EH (cell line): ENCODE measurements at regions not wholly inside any gene's neighbourhood (a gene's known extent, or its start where the extent isn't known, plus 50 kb on each side); places are given as distances from the start of the nearest gene placed in this dataset.
"Not testable (repeated sequence)": the region's sequence is repeated elsewhere in the genome, so short reads cannot be mapped to it uniquely, and the experiment has no call there.

Experiments used
- DNase-seq: peaks from one replicate; pipeline ENCODE4 v3.0.0-alpha.2; 2015; ENCODE audit warnings: low read depth

DNA sequence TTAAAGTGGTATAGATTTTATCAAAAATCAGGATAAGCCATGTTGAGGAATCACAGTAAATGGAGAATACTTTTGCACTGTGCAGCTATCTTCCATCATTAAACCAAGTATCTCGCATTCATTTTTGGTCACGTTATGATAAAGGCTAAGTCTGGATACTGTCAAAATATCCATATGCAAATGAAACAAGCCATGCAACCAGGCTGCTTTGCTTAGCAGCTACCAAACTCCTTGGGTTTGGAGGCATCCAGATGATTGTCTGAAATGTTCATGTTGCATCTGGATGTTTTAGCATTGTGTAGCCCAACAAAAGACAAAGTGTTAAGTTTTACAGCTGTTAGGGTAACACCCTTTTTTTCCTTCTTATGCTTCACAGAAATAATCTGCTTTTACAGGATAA is 322.9 kb upstream of the MDFIC2 start:
- no peak for DNase-seq

DNA sequence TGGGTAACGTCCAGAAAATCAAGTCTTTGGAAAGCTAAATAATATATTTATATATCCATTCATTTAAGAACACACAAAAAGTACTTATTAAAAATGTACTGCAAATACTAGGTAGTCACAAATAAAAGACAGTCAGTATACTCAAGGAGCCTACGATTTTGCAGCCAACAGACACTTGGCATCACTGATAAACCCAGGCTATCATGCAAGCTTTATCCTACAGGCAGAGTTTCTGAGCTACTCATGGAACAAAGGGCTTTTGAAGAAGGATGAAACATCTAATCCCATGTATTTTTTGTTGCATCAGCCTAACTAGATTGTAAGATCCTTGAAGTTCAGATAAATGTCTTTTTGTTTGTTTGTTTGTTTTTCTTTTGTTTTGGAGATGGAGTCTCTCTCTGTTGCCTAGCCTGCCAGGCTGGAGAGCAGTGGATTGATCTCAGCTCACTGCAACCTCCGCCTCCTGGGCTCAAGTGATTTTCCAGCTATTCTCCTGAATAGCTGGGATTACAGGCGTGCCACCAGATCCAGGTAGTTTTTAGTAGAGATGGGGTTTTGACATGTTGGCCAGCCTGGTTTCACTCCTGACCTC is 319.4 kb upstream of the MDFIC2 start:
- no peak for DNase-seq

DNA sequence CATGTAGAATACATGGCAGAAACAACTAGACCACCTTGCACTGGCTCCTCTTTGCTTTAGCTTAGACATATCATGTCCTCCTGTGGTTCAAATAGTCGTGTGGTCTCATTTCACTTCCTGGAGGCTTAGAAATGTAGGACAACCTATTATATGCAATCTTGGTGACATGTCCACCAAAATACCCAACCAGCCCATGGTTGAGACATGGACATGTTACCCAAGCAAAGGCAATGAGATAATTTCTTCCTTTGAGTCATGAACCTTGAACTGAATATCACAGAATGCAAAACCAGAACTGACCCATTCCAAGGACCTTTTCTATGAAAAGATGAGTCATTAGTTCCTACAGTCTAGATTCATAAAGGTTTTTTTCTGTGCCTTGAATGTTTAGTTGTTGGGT is 309.0 kb upstream of the MDFIC2 start:
- DNase-seq: no peak

DNA sequence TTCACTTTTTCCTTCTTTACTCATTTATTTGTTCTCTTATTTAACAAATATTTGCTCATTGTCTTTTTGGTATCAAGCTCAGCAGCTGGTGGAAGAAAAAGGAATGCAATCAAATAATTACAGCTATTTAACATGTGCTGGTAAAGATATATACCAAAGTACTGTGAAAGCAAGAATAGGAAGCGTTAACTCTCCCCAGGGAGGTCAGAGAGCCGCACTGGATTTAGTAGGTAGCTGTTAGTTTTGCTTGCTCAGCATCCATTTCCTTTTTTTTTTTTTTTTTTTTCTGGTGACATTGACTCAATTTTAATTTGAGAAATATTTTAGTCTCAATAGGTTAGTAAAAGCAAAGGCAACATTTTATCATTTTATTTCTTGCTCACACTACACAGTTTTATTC is 308.5 kb upstream of the MDFIC2 start:
- DNase-seq: no peak

DNA sequence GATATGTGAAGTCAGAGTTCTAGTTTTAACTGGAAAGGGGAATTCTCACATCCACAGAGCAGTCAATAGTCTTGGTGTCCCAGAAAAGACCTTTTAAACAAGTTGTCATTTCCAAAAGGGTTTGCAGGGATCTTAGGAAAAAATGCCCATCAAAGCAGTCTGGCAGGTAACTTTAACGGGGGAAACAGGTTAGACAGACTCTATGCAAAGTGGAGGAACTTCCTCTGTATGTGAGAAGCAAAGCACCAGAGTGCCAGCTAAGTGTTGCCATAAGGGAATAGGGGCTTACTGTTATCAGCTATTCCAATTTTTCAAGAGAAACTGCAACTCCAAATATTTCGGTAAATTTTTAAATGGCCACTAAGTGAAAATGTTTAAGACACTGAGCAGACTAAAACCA is 307.9 kb upstream of the MDFIC2 start:
- no peak for DNase-seq

DNA sequence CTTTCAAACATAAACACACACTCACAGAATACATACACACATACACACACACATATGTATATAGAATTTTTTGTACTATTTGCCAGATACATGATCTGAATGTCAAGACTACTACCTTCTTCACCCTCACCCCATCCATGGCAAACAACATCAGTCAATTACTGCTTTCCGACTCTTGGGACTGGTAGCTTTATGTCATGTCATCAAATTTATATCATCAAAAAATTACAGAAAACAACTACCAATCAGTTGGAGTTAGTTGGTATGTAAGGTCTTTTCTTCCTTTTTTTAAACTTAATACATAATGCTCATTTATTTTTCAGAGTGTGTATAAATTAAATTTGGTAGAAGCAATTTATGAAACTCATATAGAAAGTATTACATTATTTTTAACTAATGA is 305.7 kb upstream of the MDFIC2 start:
- no peak for DNase-seq

DNA sequence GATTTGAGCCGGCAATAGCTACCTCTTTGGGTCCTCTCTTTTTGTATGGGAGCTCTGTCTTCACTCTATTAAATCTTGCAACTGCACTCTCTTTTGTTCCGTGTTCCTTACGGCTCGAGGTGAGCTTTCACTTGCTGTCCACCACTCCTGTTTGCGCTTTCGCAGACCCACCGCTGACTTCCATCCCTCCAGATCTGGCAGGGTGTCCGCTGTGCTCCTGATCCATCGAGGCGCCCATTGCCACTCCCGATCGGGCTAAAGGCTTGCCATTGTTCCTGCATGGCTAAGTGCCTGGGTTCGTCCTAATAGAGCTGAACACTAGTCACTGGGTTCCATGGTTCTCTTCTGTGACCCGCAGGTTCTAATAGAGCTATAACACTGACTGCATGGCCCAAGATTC is 304.9 kb upstream of the MDFIC2 start:
- DNase-seq: not testable (repeated sequence)

DNA sequence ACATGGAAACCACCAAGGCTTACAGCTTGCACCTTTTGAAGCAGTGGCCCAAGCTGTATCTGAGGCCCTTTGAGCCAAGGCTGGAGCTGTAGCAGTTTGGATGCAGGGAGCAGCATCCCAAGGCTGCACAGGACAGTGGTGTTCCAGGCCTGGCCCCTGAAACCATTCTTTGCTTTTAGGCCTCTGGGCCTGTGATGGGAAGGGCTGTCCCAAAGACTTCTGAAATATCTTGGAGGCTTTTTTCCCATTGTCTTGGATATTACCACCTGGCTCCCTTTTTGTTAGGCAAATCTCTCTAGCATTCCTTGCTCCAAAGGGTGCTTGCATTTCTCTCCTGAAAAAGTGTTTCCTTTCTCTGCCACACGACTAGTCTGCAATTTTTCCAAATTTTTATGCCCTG is 302.8 kb upstream of the MDFIC2 start:
- DNase-seq: no peak

DNA sequence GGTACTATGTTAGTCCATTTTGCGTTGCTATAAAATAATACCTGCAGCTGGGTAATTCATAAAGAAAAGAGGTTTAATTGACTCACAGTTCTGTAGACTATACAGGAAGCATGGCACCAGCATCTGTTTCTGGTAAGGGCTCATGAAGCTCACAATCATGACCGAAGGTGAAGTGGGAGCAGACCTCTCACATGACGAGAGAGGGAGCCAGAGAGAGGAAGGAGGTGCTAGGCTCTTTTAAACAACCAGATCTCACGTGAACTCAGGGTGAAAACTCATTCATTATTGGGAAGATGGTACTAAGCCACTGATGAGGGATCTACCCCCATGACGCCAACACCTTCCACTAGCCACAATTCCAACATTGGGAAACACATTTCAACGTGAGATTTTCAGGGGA is 301.7 kb upstream of the MDFIC2 start:
- peak; percentile 1 for DNase-seq

DNA sequence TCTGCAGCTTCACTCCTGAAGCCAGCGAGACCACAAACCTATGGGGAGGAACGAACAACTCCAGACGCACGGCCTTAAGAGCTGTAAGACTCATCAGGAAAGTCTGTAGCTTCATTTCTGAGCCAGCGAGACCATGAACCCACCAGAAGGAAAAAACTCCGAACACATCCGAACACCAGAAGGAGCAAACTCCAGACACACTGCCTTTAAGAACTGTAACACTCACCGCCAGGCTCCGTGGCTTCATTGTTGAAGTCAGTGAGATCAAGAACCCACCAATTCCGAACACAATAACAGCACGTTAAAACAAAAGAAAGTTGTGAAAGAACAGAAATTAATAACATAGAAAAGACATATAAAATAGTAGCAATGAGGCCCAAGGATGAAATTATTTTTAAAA is 300.5 kb upstream of the MDFIC2 start:
- DNase-seq: no peak

DNA sequence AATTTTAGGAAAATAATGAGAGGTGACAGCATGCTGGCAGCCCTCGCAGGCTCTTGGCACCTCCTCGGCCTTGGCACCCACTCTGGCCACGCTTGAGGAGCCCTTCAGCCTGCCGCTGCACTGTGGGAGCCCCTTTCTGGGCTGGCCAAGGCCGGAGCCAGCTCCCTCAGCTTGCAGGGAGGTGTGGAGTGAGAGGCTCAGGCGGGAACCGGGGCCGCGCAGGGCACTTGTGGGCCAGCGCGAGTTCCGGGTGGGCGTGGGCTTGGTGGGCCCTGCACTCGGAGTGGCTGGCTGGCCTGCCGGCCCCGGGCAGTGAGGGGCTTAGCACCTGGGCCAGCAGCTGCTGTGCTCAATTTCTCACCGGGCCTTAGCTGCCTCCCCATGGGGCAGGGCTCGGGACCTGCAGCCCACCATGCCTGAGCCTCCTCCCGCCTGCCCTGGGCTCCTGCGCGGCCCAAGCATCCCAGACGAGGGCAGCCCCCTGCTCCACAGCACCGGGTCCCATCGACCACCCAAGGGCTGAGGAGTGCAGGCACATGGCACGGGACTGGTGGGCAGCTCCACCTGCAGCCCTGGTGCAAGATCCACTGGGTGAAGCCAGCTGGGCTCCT is 299.3 kb upstream of the MDFIC2 start:
- DNase-seq: not testable (repeated sequence)

DNA sequence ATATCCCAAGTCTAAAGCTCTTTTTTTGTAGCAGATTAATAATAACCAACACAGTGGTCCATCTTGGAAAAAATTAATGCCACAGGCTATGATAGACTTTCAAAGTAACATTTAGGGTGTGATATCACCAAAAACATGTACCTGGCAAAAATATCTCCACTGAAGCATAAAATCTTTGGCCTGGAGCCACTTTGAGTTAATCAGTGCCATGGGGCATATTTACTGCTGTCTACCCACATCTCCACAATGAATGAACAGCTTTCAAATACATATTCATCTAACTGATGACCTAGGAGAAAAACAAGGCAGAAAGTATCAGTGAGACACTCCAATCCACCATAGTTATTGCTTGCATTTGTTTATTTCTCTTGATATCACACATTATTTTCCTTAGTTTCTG is 296.0 kb upstream of the MDFIC2 start:
- no peak for DNase-seq

DNA sequence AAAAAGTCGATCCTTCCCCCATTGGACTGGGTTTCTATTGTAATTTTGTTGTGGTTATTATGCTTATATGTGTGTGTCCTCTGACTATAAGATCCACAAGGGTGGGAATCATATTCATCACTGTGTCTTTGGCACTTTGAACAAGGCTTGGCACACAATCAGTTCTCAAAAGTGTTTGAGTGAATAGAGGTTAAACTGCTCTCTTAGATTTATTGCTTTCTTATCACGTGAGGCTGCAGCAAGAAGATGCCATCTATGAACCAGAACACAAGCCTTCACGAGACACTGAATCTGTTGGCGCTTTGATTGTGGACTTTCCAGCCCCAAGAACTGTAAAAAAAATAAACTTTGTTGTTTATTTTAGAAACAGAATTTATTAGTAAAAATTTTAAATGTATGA is 295.0 kb upstream of the MDFIC2 start:
- no peak for DNase-seq

DNA sequence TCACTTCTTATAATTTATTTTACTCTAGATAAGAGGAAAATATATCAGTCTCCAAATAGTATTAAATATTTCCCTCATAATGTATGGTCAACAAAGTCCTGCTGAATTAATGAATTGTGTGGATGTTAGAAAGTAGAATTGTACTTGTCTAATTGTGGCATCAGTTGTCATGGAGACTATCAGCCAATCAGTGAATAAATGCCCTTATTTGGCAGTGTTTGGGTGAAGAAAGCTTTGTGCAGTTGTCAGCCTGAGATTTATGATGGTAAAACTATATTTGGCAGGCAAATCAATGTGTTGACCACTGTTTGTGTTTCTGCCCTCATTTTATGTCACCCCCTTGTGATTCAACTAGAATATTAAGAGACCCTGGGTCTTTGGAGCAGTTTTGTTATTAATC is 293.6 kb upstream of the MDFIC2 start:
- DNase-seq: peak; percentile 5

DNA sequence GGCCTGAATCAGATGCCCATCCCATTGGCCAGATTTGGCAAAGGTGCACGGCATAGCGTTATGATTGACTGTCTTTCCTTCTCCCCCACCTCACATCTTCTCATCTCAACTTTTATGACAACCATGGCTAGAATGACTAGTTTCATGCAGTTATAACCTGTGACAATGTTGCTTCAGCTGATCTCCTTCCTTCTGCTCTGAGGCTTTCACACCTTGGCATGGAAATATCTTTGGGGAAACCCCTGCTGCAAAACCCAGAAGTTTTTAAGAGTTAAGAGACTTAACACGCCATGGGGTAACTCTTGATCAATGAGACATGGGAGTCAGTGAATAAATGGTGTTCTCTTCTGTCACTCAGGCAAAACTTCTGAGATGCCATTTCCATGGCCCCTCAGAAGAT is 290.7 kb upstream of the MDFIC2 start:
- DNase-seq: no peak

DNA sequence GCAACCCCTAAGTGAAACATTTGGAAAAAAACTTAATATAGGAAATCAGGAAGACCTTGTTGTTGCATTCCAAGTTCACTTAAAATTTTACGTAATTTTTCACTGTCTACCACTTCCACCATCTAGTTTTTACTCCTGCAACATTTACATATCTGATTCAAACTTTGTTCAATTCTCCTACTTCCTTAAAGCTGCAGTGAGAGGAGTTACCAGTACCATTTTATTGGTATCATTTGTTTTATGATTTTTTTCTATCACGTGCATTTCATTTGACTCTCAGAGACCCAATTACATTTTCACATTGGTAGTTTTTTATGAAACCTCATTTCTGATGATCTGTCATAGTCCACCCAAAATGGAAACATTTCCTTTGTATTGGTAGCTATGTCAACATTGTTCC is 284.9 kb upstream of the MDFIC2 start:
- DNase-seq: no peak

DNA sequence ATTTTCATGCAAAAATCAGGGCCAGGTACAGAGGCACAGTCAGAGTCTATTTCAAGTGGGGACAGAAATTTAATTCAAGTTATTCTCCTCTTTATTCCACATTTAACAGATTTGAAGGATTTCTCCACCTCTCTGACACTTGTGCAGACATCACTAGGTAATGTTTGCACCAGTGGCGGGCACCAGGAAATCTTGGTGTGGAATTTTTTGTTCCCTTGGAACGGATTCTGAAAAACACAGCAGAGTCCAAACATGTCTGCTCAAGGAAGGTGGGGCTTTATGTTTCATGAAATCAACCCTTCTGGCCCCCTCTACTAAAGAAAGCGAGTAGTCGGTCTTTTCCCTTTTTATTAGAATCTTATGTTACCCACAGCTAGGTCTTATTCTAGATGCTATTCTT is 271.2 kb upstream of the MDFIC2 start:
- no peak for DNase-seq

DNA sequence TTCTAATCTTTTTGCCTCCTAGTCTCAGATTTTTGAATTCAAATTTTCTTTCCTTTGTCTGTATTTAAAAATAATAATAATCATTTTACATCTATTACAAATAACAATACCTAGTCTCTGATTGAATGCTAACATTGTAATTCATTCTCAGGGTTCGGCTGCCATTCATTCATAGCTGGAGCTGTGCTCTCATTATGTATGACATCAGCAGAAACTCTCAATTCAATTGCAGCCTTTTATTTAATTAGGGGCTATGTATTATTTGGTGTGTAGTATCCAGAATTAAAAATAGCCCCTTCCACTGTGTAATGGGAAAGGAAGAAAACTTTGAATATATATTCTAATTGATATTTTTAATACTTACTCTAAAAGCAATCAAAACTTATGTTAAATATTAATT is 270.4 kb upstream of the MDFIC2 start:
- DNase-seq: no peak

DNA sequence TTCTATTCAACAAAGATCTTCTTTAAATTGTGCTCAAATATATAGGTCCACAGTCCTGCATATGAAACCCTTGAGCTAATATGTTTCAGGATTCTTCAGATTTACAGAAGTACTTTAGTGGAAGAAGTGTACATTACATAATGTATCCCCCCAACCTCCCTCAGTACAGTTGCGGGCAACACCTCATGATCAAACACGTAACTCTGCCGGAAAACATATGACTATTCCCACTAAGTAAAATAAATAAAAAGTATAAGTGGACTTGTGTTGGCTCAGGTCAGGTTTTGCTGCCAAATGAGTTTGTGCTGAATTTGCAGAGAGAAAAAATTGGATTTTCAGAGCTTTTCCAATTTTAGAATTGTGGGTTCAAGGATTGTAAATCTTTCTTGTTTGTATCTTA is 267.6 kb upstream of the MDFIC2 start:
- no peak for DNase-seq

DNA sequence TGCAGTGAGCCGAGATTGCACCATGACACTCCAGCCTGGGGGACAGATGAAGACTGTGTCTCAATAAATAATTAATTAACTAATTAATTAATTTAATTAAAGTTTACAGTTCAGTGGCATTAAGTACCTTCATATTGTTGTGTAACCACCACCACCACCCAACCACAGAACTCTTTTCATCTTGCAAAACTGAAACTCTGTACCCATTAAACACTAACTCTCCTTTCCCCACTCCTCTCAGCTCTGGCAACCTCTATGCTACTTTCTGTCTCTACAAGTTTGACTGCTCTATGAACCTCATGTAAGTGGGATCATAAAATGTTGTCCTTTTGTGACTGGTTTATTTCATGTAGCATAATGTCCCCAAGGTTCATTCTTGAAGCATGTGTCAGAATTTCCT is 259.3 kb upstream of the MDFIC2 start:
- no peak for DNase-seq

DNA sequence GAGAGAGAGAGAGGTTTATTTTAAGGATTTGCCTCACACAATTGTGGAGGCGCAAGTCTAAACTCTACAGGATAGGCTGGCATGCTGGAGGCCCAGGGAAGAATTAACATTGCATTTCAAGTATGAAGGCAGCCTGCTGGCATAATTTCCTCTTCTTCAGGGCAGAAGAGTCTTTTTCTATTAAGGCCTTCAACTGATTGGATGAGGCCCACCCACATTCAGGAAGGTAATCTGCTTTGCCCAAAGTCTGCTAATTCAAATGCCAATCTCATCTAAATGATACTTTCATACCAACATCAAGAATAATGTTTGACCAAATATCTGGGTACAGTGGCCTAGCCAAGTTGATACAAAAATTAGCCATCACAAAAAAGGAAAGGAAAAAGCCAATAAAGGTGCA is 258.1 kb upstream of the MDFIC2 start:
- no peak for DNase-seq

DNA sequence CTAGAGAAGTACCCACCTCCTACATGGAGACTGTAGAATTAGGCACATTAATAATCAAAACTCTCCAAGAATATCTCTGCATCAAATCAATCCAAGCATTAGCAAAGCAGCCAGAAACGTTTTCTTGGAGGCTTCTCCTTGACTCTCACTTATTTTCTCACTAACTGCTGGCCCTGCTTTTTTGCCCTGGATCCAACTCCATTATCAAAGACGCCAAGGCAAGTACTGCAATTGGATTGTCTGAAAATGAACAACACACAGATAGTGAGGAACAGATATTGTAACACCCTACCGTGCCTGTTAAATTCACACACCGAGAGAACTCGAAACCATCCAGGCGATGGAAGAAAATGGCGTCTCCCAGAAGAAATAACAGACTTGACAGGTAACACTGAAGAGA is 256.2 kb upstream of the MDFIC2 start:
- no peak for DNase-seq

DNA sequence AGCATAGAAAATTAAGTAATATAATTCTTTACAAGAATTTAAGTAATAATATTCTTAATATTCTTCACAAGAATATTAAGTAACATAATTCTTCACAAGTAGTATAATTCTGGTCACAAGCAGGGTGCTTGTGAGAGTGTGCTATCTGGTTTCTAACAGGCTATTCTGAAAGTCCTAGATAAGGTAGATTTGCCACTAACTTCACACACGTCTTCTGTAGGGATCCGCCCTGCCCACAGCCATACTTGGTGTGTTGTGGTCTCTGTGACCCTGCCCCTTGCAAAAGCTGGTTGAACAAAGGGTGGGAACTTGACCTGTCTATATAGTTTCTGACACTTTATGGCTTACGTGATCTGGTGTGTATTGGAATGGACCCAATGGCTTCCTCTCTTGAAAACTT is 253.4 kb upstream of the MDFIC2 start:
- no peak for DNase-seq

DNA sequence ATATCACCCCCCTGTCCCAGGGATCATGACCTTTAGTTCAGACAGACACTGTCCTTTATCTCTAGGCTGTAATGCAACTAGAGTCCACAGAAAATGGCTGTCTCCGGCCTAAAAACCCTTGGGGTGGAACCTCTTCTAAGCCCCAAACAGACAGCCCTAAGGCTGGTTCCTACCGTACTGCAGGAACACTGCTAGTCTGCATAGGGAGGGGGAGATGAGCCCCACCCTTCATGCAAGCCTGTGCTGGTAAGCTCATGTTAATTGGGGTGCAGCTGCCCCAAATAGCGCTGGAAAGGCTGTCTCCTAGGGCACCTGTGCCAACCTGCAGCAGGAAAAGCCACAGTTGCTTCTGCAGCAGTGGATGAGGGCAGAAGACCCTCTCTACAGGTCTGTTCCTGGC is 252.1 kb upstream of the MDFIC2 start:
- DNase-seq: no peak

DNA sequence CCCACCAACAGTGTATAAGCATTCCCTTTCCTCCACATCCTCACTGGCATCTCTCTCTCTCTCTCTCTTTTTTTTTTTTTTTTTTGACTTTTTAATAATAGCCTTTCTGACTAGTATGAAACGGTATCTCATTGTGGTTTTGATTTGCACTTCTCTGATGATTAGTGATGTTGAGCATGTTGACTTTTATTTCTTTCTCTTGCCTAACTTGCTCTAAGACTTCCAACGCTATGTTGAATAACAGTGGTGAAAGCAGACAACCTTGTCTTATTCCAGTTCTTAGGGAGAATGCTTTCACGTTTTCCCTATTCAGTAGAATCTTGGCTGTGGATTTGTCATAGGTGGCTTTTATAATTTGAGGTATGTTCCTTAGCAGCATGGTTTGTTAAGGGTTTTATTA is 249.4 kb upstream of the MDFIC2 start:
- DNase-seq: peak; percentile 53
